ENCODE measurements at regions not wholly inside any gene's neighbourhood (a gene's known extent, or its start where the extent isn't known, plus 50 kb on each side); places are given as distances from the start of the nearest gene placed in this dataset.
"Not testable (repeated sequence)": the region's sequence is repeated elsewhere in the genome, so short reads cannot be mapped to it uniquely, and the experiment has no call there.

GRCh38 chr2:84103816-84104527 lies 355.1 kb downstream of the SUCLG1 start:
- H4K20me1 ChIP-seq (replicated peaks; ENCODE audit: control insufficient read depth, insufficient read depth, low read length); H3K36me3 ChIP-seq (ENCODE audit: control insufficient read depth, insufficient read depth, low read length); CTCF ChIA-PET (ENCODE audit: low intra/inter-chr PET ratio); intact Hi-C loops (cut with micrococcal nuclease); H3K79me2 ChIP-seq (ENCODE audit: control insufficient read depth, insufficient read depth, low read length); H3K4me3 ChIP-seq; H2AFZ ChIP-seq (ENCODE audit: low read depth, low read length); DNase-seq (ENCODE audit: extremely low read depth in 1 of 4, low spot score in 3 of 4); H3K4me1 ChIP-seq (replicated peaks in 1 of 2; ENCODE audit: control insufficient read depth in 2 of 2, insufficient read depth in 2 of 2, low read length in 2 of 2); FAIRE-seq; H3K9me1 ChIP-seq (ENCODE audit: control insufficient read depth, insufficient read depth, low read length); POLR2A ChIA-PET; BruUV-seq (replicated peaks); H3K9ac ChIP-seq (ENCODE audit: insufficient read depth in 1 of 2, low read depth in 2 of 2, low read length in 2 of 2); H3K27ac ChIP-seq (ENCODE audit: extremely low read depth, low read depth, low read length); in situ Hi-C loops (cut with MboI); ATAC-seq; H3K9me3 ChIP-seq (replicated peaks; ENCODE audit: control insufficient read depth, insufficient read depth, low read depth, low read length); H3K27me3 ChIP-seq (ENCODE audit: control insufficient read depth in 2 of 2, insufficient read depth in 2 of 2, low read length in 2 of 2); TF ChIP-seq ATF3 (CRISPR knock-in tag; conservative IDR thresholded peaks at IDR 0.05): not testable (repeated sequence)
- WGBS (ENCODE audit: insufficient coverage, low coverage, missing lambda C conversion rate): 4% methylated on average over 11 of the region's 15 CpGs
- H3K4me2 ChIP-seq (ENCODE audit: insufficient read depth, low read length): peak overlapping the region; percentile 18; the same call in 1 of the 2 replicates
- 0 out of 2 replicates have a peak, but pooled peaks have one; percentile 19 for TF ChIP-seq ATF3 (IDR thresholded peaks at IDR 0.05)

- no peak for FAIRE-seq
- Histone ChIP-seq H3K36me3 (ENCODE audit: control insufficient read depth, insufficient read depth, low read length) (no peaks in the 10 kb centered on the region), H2AFZ (ENCODE audit: low read depth, low read length) (no peak overlapping the region), H3K9me3 (replicated peaks; ENCODE audit: control insufficient read depth, insufficient read depth, low read depth, low read length) (no peaks in the 10 kb centered on the region), H3K79me2 (ENCODE audit: control insufficient read depth, insufficient read depth, low read length) (no peaks in the 10 kb centered on the region), H3K27ac (ENCODE audit: extremely low read depth, low read depth, low read length) (no peak overlapping the region), H3K4me3 (no peak overlapping the region), H3K9me1 (ENCODE audit: control insufficient read depth, insufficient read depth, low read length) (no peaks in the 10 kb centered on the region), H3K27me3 (ENCODE audit: control insufficient read depth in 2 of 2, insufficient read depth in 2 of 2, low read length in 2 of 2) (no peaks in the 10 kb centered on the region), H3K9ac (ENCODE audit: insufficient read depth in 1 of 2, low read depth in 2 of 2, low read length in 2 of 2) (no peak overlapping the region), H4K20me1 (replicated peaks; ENCODE audit: control insufficient read depth, insufficient read depth, low read length) (no peaks in the 10 kb centered on the region), H3K4me1 (replicated peaks in 1 of 2; ENCODE audit: control insufficient read depth in 2 of 2, insufficient read depth in 2 of 2, low read length in 2 of 2) (no peaks in the 10 kb centered on the region), H3K4me2 (ENCODE audit: insufficient read depth, low read length) (no peak overlapping the region)
- ChIA-PET CTCF (ENCODE audit: low intra/inter-chr PET ratio) (no interaction called here), POLR2A (no interaction called here)
- BruUV-seq (replicated peaks): no TSS peak
- no peak for ATAC-seq
- in situ Hi-C loops (cut with MboI) (no loop called here), intact Hi-C loops (cut with micrococcal nuclease) (no loop called here)
- no peak for DNase-seq (ENCODE audit: extremely low read depth in 1 of 4, low spot score in 3 of 4)
- no peak for TF ChIP-seq ILK (tag; IDR thresholded peaks at IDR 0.05; ENCODE audit: borderline replicate concordance, low read depth)
- WGBS (ENCODE audit: insufficient coverage, low coverage, missing lambda C conversion rate): 4% methylated on average over 2 of the region's 2 CpGs
Measured at GRCh38 chr2:84102274-84102673, 356.8 kb downstream of the SUCLG1 start.
